ENCODE measurements at regions not wholly inside any gene's neighbourhood (a gene's known extent, or its start where the extent isn't known, plus 50 kb on each side); places are given as distances from the start of the nearest gene placed in this dataset.
A peak's percentile ranks its signal among the peaks of the same experiment; 100 is the strongest.
"Not testable (repeated sequence)": the region's sequence is repeated elsewhere in the genome, so short reads cannot be mapped to it uniquely, and the experiment has no call there.

DNA sequence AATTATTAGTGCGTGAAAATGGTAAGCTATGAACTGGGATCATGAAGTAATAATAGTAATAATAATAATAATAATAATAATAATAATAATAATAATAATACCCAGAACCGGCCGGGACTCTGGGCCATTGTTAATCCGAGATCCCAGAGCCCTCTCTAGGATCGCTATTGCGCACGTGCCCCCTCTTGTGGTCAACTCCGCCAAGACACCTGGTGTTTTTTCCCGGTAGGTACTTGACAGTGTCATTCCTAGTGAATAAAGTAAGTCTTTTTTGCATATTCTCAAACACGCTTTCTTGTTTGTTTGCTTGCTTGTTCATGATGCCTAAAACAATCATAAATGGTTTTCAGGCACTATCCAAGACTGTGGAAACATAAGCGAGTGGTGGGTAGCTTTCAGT lies 513.7 kb downstream of the RPIA start:
- not testable (repeated sequence) for H3K9me3 ChIP-seq (ENCODE audit: control insufficient read depth, low read depth, low read length); H3K27me3 Mint-ChIP-seq (ENCODE audit: low read depth); H3K4me1 ChIP-seq (ENCODE audit: insufficient read depth, low read length); H3K36me3 Mint-ChIP-seq (ENCODE audit: insufficient read depth in 1 of 3, low read depth in 3 of 3); H3K27ac Mint-ChIP-seq; H3K27me3 ChIP-seq (ENCODE audit: insufficient read depth, low read length); H2AK5ac ChIP-seq (ENCODE audit: insufficient read length, low read length); H2BK20ac ChIP-seq (ENCODE audit: low read depth, low read length, poor library complexity, severe bottlenecking); H3K4ac ChIP-seq (ENCODE audit: low read depth, low read length); H2BK5ac ChIP-seq (ENCODE audit: insufficient read length, low read length); H3K18ac ChIP-seq (ENCODE audit: insufficient read length, low read depth, low read length); H2BK120ac ChIP-seq (ENCODE audit: low read depth, low read length, poor library complexity, severe bottlenecking); H3K27ac ChIP-seq (ENCODE audit: insufficient read length, low read depth, low read length); H3T11ph ChIP-seq (ENCODE audit: low read length); DNase-seq; H3K79me2 ChIP-seq (ENCODE audit: insufficient read depth, low read length); H3K9ac ChIP-seq (ENCODE audit: extremely low read depth, insufficient read length, low read length); H3K4me1 Mint-ChIP-seq; H4K20me1 ChIP-seq (ENCODE audit: control insufficient read depth, insufficient read depth, insufficient read length); H3K56ac ChIP-seq (ENCODE audit: insufficient read length, low read depth, low read length); H4K8ac ChIP-seq (replicated peaks; ENCODE audit: insufficient read length, low read depth, low read length); H3K23ac ChIP-seq (ENCODE audit: insufficient read length, low read depth, low read length); H4K91ac ChIP-seq (ENCODE audit: insufficient read length, low read depth, low read length); H4K5ac ChIP-seq (ENCODE audit: insufficient read length, low read depth, low read length); H3K14ac ChIP-seq (ENCODE audit: insufficient read depth, low read length); H3K23me2 ChIP-seq (ENCODE audit: insufficient read length, low read depth, low read length, poor library complexity, severe bottlenecking); H3K79me1 ChIP-seq (ENCODE audit: insufficient read depth, low read depth, low read length, poor library complexity, severe bottlenecking); H2AFZ ChIP-seq (ENCODE audit: low read length); H2BK12ac ChIP-seq (ENCODE audit: insufficient read length, low read depth, low read length); H3K4me3 Mint-ChIP-seq; H2BK15ac ChIP-seq (ENCODE audit: low read depth, low read length); H3K4me2 ChIP-seq (ENCODE audit: insufficient read depth, insufficient read length, low read length)
- no CpG with 5 or more reads among the region's 11 CpGs for WGBS (ENCODE audit: extremely low coverage, insufficient read length, low lambda C conversion rate)
- H3K9me3 Mint-ChIP-seq = peaks cover 46 to 50% of the 10 kb centered on the region in 2 experiments
- TF ChIP-seq, protein P1, sequence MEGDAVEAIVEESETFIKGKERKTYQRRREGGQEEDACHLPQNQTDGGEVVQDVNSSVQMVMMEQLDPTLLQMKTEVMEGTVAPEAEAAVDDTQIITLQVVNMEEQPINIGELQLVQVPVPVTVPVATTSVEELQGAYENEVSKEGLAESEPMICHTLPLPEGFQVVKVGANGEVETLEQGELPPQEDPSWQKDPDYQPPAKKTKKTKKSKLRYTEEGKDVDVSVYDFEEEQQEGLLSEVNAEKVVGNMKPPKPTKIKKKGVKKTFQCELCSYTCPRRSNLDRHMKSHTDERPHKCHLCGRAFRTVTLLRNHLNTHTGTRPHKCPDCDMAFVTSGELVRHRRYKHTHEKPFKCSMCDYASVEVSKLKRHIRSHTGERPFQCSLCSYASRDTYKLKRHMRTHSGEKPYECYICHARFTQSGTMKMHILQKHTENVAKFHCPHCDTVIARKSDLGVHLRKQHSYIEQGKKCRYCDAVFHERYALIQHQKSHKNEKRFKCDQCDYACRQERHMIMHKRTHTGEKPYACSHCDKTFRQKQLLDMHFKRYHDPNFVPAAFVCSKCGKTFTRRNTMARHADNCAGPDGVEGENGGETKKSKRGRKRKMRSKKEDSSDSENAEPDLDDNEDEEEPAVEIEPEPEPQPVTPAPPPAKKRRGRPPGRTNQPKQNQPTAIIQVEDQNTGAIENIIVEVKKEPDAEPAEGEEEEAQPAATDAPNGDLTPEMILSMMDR (conservative IDR thresholded peaks at IDR 0.05) = peak; percentile 38; the same call in 1 of the 3 replicates

DNA sequence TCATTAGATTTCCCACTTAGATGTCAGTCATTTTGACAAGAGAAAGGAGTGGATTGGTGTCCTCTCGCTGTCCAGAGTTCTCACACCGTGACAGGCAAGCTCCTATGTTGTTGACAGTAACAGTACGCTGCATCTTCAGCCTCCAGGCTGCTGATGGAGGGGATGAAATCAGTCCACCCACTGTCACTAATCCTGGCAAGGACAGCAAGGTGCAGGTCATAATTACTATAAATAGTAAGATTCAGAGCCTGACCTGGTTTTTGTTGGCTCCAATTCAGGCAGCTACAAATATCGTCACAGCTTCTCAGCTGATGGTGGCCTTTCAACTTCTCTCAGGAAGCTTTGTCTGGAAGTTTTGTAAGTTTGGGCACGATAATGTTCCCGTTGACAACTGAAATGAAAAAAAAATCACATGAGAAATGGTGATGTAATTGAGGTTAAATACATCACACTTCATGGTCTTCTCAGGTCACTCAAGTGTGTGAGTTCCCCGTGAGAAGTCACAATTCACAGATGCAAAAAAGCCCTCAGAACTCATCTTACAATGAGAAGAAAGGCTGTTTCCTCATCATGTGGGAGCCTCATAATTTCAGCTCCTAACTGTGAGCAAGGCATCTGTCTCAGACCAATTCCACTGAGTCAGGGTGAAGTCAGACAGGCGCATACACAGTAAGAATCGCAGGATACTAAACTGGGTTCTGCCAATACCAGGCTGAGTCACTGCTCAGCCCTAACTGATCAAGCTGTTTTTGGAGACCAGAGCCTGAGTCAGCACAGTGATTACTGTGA lies 516.9 kb downstream of the RPIA start:
- H3K9me3 ChIP-seq (ENCODE audit: control insufficient read depth, low read depth, low read length) = not testable (repeated sequence)

More for the DNA sequence above, 516.9 kb downstream of the RPIA start:
- not testable (repeated sequence) for H3K27ac ChIP-seq (ENCODE audit: insufficient read length, low read depth, low read length); H4K5ac ChIP-seq (ENCODE audit: insufficient read length, low read depth, low read length); H3K23ac ChIP-seq (ENCODE audit: insufficient read length, low read depth, low read length); DNase-seq; H3K27ac Mint-ChIP-seq; H3K23me2 ChIP-seq (ENCODE audit: insufficient read length, low read depth, low read length, poor library complexity, severe bottlenecking); H2AK5ac ChIP-seq (ENCODE audit: insufficient read length, low read length); H3K4me2 ChIP-seq (ENCODE audit: insufficient read depth, insufficient read length, low read length); H3K18ac ChIP-seq (ENCODE audit: insufficient read length, low read depth, low read length); H2BK120ac ChIP-seq (ENCODE audit: low read depth, low read length, poor library complexity, severe bottlenecking); H3K9ac ChIP-seq (ENCODE audit: extremely low read depth, insufficient read length, low read length); H3K27me3 ChIP-seq (ENCODE audit: insufficient read depth, low read length); H2BK12ac ChIP-seq (ENCODE audit: insufficient read length, low read depth, low read length); H2BK15ac ChIP-seq (ENCODE audit: low read depth, low read length); H3K79me2 ChIP-seq (ENCODE audit: insufficient read depth, low read length); H3K56ac ChIP-seq (ENCODE audit: insufficient read length, low read depth, low read length); H2AFZ ChIP-seq (ENCODE audit: low read length); H4K20me1 ChIP-seq (ENCODE audit: control insufficient read depth, insufficient read depth, insufficient read length); H3K4me1 ChIP-seq (ENCODE audit: insufficient read depth, low read length); H3K79me1 ChIP-seq (ENCODE audit: insufficient read depth, low read depth, low read length, poor library complexity, severe bottlenecking); H3K4ac ChIP-seq (ENCODE audit: low read depth, low read length); H4K8ac ChIP-seq (replicated peaks; ENCODE audit: insufficient read length, low read depth, low read length); H2BK5ac ChIP-seq (ENCODE audit: insufficient read length, low read length); H3K36me3 Mint-ChIP-seq (ENCODE audit: insufficient read depth in 1 of 3, low read depth in 3 of 3); H3K4me3 Mint-ChIP-seq; H3K14ac ChIP-seq (ENCODE audit: insufficient read depth, low read length); H3K4me1 Mint-ChIP-seq; H2BK20ac ChIP-seq (ENCODE audit: low read depth, low read length, poor library complexity, severe bottlenecking); H4K91ac ChIP-seq (ENCODE audit: insufficient read length, low read depth, low read length); H3T11ph ChIP-seq (ENCODE audit: low read length); H3K27me3 Mint-ChIP-seq (ENCODE audit: low read depth)
- peaks cover 43 to 50% of the 10 kb centered on the region in 2 experiments for H3K9me3 Mint-ChIP-seq
- no CpG with 5 or more reads among the region's 9 CpGs for WGBS (ENCODE audit: extremely low coverage, insufficient read length, low lambda C conversion rate)
